Activated CD8-positive, alpha-beta memory T cell treated with anti-CD3 and anti-CD28 coated beads for 36 hours (primary cell): ENCODE measurements at regions not wholly inside any gene's neighbourhood (a gene's known extent, or its start where the extent isn't known, plus 50 kb on each side); places are given as distances from the start of the nearest gene placed in this dataset.

Source experiments
- CTCF ChIA-PET: fragments of 350-600 bp; sonication (Branson Sonifier 250); formaldehyde crosslinking; loops from one replicate; lab custom pipeline; 2021; ENCODE audit warnings: antibody characterized with exemption; lab: Charles Lee
- POLR2A ChIA-PET: fragments of 350-600 bp; sonication (Branson Sonifier 250); formaldehyde crosslinking; loops from one replicate; lab custom pipeline; 2021; ENCODE audit warnings: antibody characterized with exemption; lab: Charles Lee

GRCh38 chr5:23026252-23027170, 173.4 kb upstream of the CDH12 start:
- CTCF ChIA-PET: no interaction called here
- POLR2A ChIA-PET: no interaction called here

GRCh38 chr5:23025629-23026233, 172.6 kb upstream of the CDH12 start:
- ChIA-PET POLR2A (no interaction called here), CTCF (no interaction called here)

GRCh38 chr5:23024470-23024869, 171.3 kb upstream of the CDH12 start:
- ChIA-PET POLR2A (no interaction called here), CTCF (no interaction called here)

GRCh38 chr5:23014825-23015224, 161.7 kb upstream of the CDH12 start:
- ChIA-PET POLR2A (no interaction called here), CTCF (no interaction called here)

GRCh38 chr5:23014266-23014665, 161.1 kb upstream of the CDH12 start:
- ChIA-PET POLR2A (no interaction called here), CTCF (no interaction called here)

GRCh38 chr5:23013395-23013998, 160.4 kb upstream of the CDH12 start:
- ChIA-PET CTCF (no interaction called here), POLR2A (no interaction called here)

- ChIA-PET CTCF (no interaction called here), POLR2A (no interaction called here)
Measured at GRCh38 chr5:23012842-23013241, 159.7 kb upstream of the CDH12 start.

GRCh38 chr5:23007762-23008161, 154.6 kb upstream of the CDH12 start:
- ChIA-PET POLR2A (no interaction called here), CTCF (no interaction called here)

GRCh38 chr5:23007236-23007635, 154.1 kb upstream of the CDH12 start:
- ChIA-PET POLR2A (no interaction called here), CTCF (no interaction called here)

GRCh38 chr5:23001120-23001519, 148.0 kb upstream of the CDH12 start:
- ChIA-PET CTCF (no interaction called here), POLR2A (no interaction called here)

GRCh38 chr5:22998774-22999173, 145.6 kb upstream of the CDH12 start:
- CTCF ChIA-PET: no interaction called here
- POLR2A ChIA-PET: no interaction called here

- ChIA-PET POLR2A (no interaction called here), CTCF (no interaction called here)
Measured at GRCh38 chr5:22998362-22998761, 145.2 kb upstream of the CDH12 start.

GRCh38 chr5:22988937-22989336, 135.8 kb upstream of the CDH12 start:
- ChIA-PET POLR2A (no interaction called here), CTCF (no interaction called here)

GRCh38 chr5:22986281-22986680, 133.1 kb upstream of the CDH12 start:
- CTCF ChIA-PET: no interaction called here
- POLR2A ChIA-PET: no interaction called here

- ChIA-PET CTCF (no interaction called here), POLR2A (no interaction called here)
Measured at GRCh38 chr5:22985446-22985845, 132.3 kb upstream of the CDH12 start.

GRCh38 chr5:22970956-22971618, 117.9 kb upstream of the CDH12 start:
- POLR2A ChIA-PET: no interaction called here
- CTCF ChIA-PET: no interaction called here

GRCh38 chr5:22970491-22970890, 117.3 kb upstream of the CDH12 start:
- ChIA-PET POLR2A (no interaction called here), CTCF (no interaction called here)

- ChIA-PET CTCF (no interaction called here), POLR2A (no interaction called here)
Measured at GRCh38 chr5:22968386-22968785, 115.2 kb upstream of the CDH12 start.

- POLR2A ChIA-PET: no interaction called here
Measured at GRCh38 chr5:22965960-22966359, 112.8 kb upstream of the CDH12 start.

GRCh38 chr5:22964632-22965031, 111.5 kb upstream of the CDH12 start:
- ChIA-PET POLR2A (no interaction called here), CTCF (no interaction called here)

More at GRCh38 chr5:22965960-22966359, 112.8 kb upstream of the CDH12 start:
- CTCF ChIA-PET: no interaction called here
